NCI-H2227 (cell line): ENCODE measurements at regions not wholly inside any gene's neighbourhood (a gene's known extent, or its start where the extent isn't known, plus 50 kb on each side); places are given as distances from the start of the nearest gene placed in this dataset.

Source experiments
- DNase-seq: peaks from one replicate; lab custom pipeline; 2025; ENCODE audit not compliant: unreplicated experiment; lab: John Stamatoyannopoulos, UW

GRCh38 chr20:21901470-21902275, 196.2 kb downstream of the PAX1 start:
- no peak for DNase-seq

- DNase-seq: no peak
These were observed 195.0 kb downstream of the PAX1 start for GRCh38 chr20:21900431-21900830.

GRCh38 chr20:21874921-21875320, 169.5 kb downstream of the PAX1 start:
- no peak for DNase-seq

GRCh38 chr20:21874127-21874526, 168.7 kb downstream of the PAX1 start:
- DNase-seq: no peak

- DNase-seq: no peak
These were observed 167.8 kb downstream of the PAX1 start for GRCh38 chr20:21873291-21873690.

GRCh38 chr20:21867811-21868210, 162.3 kb downstream of the PAX1 start:
- no peak for DNase-seq

- DNase-seq: no peak
These were observed 161.9 kb downstream of the PAX1 start for GRCh38 chr20:21867353-21867752.

GRCh38 chr20:21862956-21863355, 157.5 kb downstream of the PAX1 start:
- no peak for DNase-seq

- DNase-seq: no peak
These were observed 156.9 kb downstream of the PAX1 start for GRCh38 chr20:21862259-21862946.

GRCh38 chr20:21840991-21841390, 135.5 kb downstream of the PAX1 start:
- DNase-seq: no peak

GRCh38 chr20:21839982-21840381, 134.5 kb downstream of the PAX1 start:
- DNase-seq: no peak

- no peak for DNase-seq
These were observed 130.9 kb downstream of the PAX1 start for GRCh38 chr20:21836346-21836745.

- DNase-seq: no peak
These were observed 129.6 kb downstream of the PAX1 start for GRCh38 chr20:21835042-21835441.

- no peak for DNase-seq
These were observed 127.2 kb downstream of the PAX1 start for GRCh38 chr20:21832442-21833385.

GRCh38 chr20:21826976-21827375, 121.5 kb downstream of the PAX1 start:
- no peak for DNase-seq

GRCh38 chr20:21821358-21821757, 115.9 kb downstream of the PAX1 start:
- no peak for DNase-seq

GRCh38 chr20:21820688-21821087, 115.2 kb downstream of the PAX1 start:
- no peak for DNase-seq

GRCh38 chr20:21820045-21820444, 114.6 kb downstream of the PAX1 start:
- DNase-seq: no peak

GRCh38 chr20:21812379-21812778, 106.9 kb downstream of the PAX1 start:
- no peak for DNase-seq

GRCh38 chr20:21809961-21810523, 104.6 kb downstream of the PAX1 start:
- no peak for DNase-seq
